Kidney (tissue), 13 donors: ENCODE measurements at regions not wholly inside any gene's neighbourhood (a gene's known extent, or its start where the extent isn't known, plus 50 kb on each side); places are given as distances from the start of the nearest gene placed in this dataset.
A peak's percentile ranks its signal among the peaks of the same experiment; 100 is the strongest.

Source experiments
- DNase-seq, 5 donors: peaks; one replicate each; pipeline ENCODE4 v3.0.0-alpha.2; 2013 to 2020
- FAIRE-seq: peaks from 2 replicates; lab custom pipeline; 2012; peaks lifted over from hg19 to GRCh38; lab: Jason Lieb, UNC
- H3K27ac ChIP-seq, 2 donors: one replicate each; pipeline ENCODE4 v1.7.0; 2013; ENCODE audit warnings: low read depth in 2 of 2, low read length in 2 of 2, inconsistent platforms in 1 of 2
- H3K27me3 ChIP-seq: one replicate; pipeline ENCODE4 v1.7.1; 2013; ENCODE audit warnings: low read length, inconsistent platforms; ENCODE audit not compliant: control insufficient read depth, insufficient read depth
- H3K36me3 ChIP-seq, 3 donors: one replicate each; pipeline versions ENCODE4 v1.7.0 to v1.7.1; 2013; ENCODE audit warnings: low read length in 3 of 3, control low read depth in 1 of 3, inconsistent platforms in 1 of 3; ENCODE audit not compliant: insufficient read depth in 3 of 3, control insufficient read depth in 2 of 3
- H3K4me1 ChIP-seq, 3 donors: one replicate each; pipeline versions ENCODE4 v1.7.0 to v1.7.1; 2013; ENCODE audit warnings: low read length in 3 of 3, inconsistent platforms in 1 of 3, low read depth in 1 of 3; ENCODE audit not compliant: control insufficient read depth in 2 of 3, insufficient read depth in 2 of 3
- H3K4me3 ChIP-seq, 3 donors: one replicate each; pipeline versions ENCODE4 v1.7.0 to v1.8.1; 2013; ENCODE audit warnings: low read length in 3 of 3, control low read depth in 1 of 3, inconsistent platforms in 1 of 3
- H3K9ac ChIP-seq, 3 donors: one replicate each; pipeline versions ENCODE4 v1.7.0 to v1.7.1; 2013; ENCODE audit warnings: low read length in 3 of 3, control low read depth in 1 of 3, inconsistent platforms in 1 of 3
- H3K9me3 ChIP-seq, 3 donors: one replicate each; pipeline versions ENCODE4 v1.7.0 to v1.7.1; 2013; ENCODE audit warnings: low read length in 3 of 3, control low read depth in 1 of 3, inconsistent platforms in 1 of 3; ENCODE audit not compliant: control insufficient read depth in 2 of 3, insufficient read depth in 1 of 3
- intact Hi-C: fragments of 100-400 bp; cut with DNase I; formaldehyde crosslinking; loops from one replicate; pipeline ENCODE4 v1.11.1; 2022
- TF ChIP-seq, protein P1 (sequence below): IDR thresholded peaks from 3 replicates; pipeline ENCODE4 v1.5.1; 2012; ENCODE audit warnings: mild to moderate bottlenecking, moderate library complexity, borderline replicate concordance; ENCODE audit not compliant: insufficient read depth; ENCODE audit errors: extremely low read depth
- donor health status: control.
- donor health status: control.
- donor health status: control.
- donor health status: control.
- donor health status: control.
- donor health status: DM: yes; HTN: yes; CAD: no.
- donor health status: Normal renal cell carcinoma (clear cell type).

DNA sequence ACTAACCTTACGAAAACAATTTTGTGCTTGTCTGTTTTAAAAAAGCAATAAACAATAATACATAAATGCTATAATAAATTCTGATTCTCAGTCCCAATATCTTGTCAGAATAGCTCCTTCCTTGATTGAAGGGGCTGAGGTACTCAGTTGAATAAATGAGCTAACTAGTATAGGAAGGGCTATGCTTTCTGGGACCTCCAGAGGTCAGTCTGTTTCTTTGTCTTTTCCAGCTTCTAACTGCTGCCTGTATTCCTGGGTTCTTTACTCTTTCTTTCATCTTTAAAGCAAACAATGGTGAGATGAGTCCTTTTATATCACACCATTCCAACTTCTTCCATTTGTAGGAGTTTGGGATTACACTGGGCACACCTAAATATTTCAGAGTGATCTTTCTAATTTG, 1297.0 kb upstream of the ATXN8OS start:
- FAIRE-seq (no peak), DNase-seq (peak in 1 of 5 donors; percentile 2)
- intact Hi-C loops = no loop called here
- Histone ChIP-seq H3K27me3 (no peaks in the 10 kb centered on the region), H3K4me3 (no peak overlapping the region), H3K9me3 (no peaks in the 10 kb centered on the region), H3K27ac (no peak overlapping the region), H3K36me3 (no peaks in the 10 kb centered on the region), H3K4me1 (no peaks in the 10 kb centered on the region), H3K9ac (no peak overlapping the region)
- TF ChIP-seq, protein P1, sequence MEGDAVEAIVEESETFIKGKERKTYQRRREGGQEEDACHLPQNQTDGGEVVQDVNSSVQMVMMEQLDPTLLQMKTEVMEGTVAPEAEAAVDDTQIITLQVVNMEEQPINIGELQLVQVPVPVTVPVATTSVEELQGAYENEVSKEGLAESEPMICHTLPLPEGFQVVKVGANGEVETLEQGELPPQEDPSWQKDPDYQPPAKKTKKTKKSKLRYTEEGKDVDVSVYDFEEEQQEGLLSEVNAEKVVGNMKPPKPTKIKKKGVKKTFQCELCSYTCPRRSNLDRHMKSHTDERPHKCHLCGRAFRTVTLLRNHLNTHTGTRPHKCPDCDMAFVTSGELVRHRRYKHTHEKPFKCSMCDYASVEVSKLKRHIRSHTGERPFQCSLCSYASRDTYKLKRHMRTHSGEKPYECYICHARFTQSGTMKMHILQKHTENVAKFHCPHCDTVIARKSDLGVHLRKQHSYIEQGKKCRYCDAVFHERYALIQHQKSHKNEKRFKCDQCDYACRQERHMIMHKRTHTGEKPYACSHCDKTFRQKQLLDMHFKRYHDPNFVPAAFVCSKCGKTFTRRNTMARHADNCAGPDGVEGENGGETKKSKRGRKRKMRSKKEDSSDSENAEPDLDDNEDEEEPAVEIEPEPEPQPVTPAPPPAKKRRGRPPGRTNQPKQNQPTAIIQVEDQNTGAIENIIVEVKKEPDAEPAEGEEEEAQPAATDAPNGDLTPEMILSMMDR = no peak

DNA sequence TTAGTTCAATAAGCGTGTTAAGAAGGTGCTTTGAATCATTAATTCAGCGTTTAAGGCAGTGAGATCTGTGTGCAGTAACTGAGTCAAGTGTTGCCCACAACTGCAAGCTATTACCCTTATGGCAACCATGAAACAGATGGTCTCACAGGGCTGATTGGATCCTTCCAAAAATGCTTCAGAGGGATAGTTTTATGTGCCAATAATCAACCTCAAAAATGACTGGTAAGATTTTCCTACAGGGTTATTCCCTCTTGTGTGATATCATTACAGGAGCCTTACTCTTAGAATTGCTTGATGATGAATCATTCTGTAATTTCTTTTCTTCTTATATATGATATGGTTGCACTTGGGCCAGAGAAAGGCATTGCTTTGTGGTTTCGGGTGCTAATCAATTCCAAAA, 1299.2 kb upstream of the ATXN8OS start:
- TF ChIP-seq, protein P1 = no peak
- FAIRE-seq (no peak), DNase-seq (no peak)
- Histone ChIP-seq H3K36me3 (no peaks in the 10 kb centered on the region), H3K9me3 (no peaks in the 10 kb centered on the region), H3K4me1 (no peaks in the 10 kb centered on the region), H3K4me3 (no peak overlapping the region), H3K27ac (no peak overlapping the region), H3K9ac (no peak overlapping the region), H3K27me3 (no peaks in the 10 kb centered on the region)
- intact Hi-C loops = no loop called here

DNA sequence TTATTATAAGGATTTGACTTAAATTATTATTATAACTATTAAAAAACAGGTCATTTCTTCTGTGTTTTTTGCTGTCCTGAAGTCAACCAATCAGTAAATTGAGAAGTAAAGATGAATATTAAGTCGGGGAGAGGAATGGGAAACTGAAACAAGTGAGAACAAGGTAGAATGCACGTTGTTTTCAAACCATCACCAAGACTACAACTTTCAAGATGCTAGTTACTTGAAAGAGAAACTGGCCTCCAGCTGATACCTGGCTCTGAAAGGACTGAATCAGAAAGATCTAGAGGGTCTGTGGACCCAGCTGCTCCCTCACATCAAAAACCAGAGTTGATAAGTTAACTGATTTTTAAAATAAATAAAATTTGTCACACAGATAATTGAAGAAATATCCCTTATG, 1301.5 kb upstream of the ATXN8OS start:
- no peaks in the 10 kb centered on the region for H3K4me1 ChIP-seq
- TF ChIP-seq, protein P1 = no peak
- DNase-seq (no peak), FAIRE-seq (no peak)
- H3K27me3 ChIP-seq = no peaks in the 10 kb centered on the region
- H3K9me3 ChIP-seq = no peaks in the 10 kb centered on the region
- intact Hi-C loops = no loop called here
- no peak overlapping the region for H3K27ac ChIP-seq
- no peak overlapping the region for H3K9ac ChIP-seq
- no peak overlapping the region for H3K4me3 ChIP-seq
- H3K36me3 ChIP-seq = no peaks in the 10 kb centered on the region

DNA sequence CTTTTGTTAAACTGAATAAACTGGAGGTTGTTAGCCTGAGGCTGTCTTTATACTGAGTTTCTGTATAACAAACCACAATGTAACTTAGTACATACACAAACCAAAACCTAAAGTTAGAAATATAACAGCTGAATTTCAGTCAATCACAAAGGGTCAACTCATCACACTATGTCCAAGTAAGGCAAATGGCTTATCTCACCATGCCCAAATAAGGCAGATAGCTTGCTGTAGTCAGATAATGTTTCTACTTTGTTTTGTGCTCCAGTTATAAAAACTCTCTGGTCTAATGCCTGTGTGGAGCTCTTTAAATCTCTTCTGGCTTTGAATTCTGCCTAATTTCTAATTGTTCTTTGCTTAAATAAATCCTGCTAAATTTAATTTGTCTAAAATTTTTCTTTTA, 1323.4 kb upstream of the ATXN8OS start:
- Histone ChIP-seq H3K4me1 (no peaks in the 10 kb centered on the region), H3K9ac (no peak overlapping the region), H3K27ac (no peak overlapping the region), H3K36me3 (no peaks in the 10 kb centered on the region), H3K4me3 (no peak overlapping the region), H3K9me3 (peaks cover 0 to 2% (median 0%) of the 10 kb centered on the region in 3 donors), H3K27me3 (no peaks in the 10 kb centered on the region)
- intact Hi-C loops = no loop called here
- DNase-seq (no peak), FAIRE-seq (no peak)
- TF ChIP-seq, protein P1 = no peak
